ENCODE measurements at regions not wholly inside any gene's neighbourhood (a gene's known extent, or its start where the extent isn't known, plus 50 kb on each side); places are given as distances from the start of the nearest gene placed in this dataset.

DNA sequence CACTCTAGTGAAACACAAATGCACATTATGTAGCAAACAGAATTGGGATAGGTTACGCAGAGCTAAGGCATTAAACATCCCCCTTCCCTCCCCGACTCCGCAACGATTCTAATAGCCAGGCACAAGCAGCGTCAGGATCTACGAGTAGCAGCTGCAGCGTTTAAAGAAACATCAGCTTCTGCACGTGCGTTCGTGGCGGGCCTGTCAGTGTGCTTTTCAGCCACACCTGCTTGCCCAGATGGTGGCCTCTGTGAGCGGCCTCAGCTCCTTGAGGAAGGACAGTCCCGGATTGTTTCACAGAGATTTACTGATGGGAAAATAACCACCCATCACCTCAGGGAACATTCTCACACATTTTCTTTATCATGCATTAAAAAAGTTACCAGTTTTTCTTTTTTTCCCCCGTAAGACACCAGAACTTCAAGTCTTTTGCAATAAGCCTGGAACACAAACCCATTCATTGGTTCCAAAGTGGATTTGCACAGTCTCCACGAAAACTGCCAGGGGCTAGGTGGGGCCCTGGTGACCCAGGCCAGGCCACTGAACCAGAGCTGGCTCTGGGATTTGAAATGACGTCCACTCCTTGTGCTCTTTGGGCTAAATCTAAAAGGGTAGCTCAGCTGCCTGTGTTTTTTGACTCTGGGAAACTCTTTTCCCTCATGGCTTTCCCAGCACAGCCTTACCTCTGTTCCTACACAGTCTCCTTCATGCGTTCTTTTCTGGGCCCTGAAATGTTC, 325.5 kb downstream of the KCNRG start:
- DNase-seq = no peak
- Histone ChIP-seq H3K4me3 (ENCODE audit: insufficient read depth, low read depth, low read length, poor library complexity, severe bottlenecking) (no peak overlapping the region), H3K36me3 (ENCODE audit: control insufficient read depth, insufficient read depth, low read length) (no peaks in the 10 kb centered on the region), H3K27me3 (replicated peaks; ENCODE audit: control insufficient read depth, insufficient read depth, low read length, poor library complexity, severe bottlenecking) (no peaks in the 10 kb centered on the region), H3K27ac (ENCODE audit: insufficient read depth, low read length, poor library complexity, severe bottlenecking) (no peak overlapping the region), H3K4me1 (ENCODE audit: control insufficient read depth, insufficient read depth, low read length, poor library complexity, severe bottlenecking) (no peaks in the 10 kb centered on the region), H3K9me3 (ENCODE audit: control insufficient read depth, low read length) (no peaks in the 10 kb centered on the region)

DNA sequence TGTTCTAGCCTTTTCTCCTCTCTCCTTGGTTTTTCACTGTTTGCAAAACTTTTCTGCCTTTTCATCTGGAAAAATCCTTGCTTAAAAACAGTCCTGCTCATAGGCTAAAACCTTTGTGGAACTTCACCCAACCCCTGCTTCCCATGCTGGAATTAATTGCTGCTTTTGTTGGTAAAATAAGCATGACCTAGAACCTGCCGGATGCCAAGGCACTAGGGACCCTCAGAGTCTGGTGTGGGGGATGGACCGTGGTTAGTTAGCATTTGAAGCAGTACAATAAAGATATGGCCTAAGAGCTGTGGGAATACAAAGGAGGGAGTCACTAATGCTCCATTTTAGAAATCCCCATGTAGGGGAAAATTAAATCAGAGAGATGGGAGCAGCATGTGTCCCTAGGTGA, 326.3 kb downstream of the KCNRG start:
- H3K36me3 ChIP-seq (ENCODE audit: control insufficient read depth, insufficient read depth, low read length) = no peaks in the 10 kb centered on the region
- H3K27me3 ChIP-seq (replicated peaks; ENCODE audit: control insufficient read depth, insufficient read depth, low read length, poor library complexity, severe bottlenecking) = no peaks in the 10 kb centered on the region

DNA sequence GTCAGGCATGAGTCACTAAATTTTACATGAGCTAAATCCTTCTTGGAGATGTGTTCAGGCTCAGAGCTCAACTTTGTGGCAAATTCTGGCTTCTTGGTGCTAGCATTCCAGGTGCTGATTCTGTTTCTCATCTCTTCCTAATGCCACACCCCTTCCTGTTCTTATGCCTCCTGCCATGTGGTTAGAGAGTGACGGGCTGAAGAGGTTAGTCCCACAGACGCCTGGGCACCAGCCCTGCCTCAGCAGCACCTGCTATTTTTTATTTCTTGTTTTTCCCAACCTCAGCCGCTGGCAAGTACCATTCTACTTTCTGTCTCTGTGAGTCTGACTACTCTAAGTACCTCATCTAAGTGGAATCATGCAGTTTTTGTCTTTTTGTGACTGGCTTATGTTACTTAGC, 329.5 kb downstream of the KCNRG start:
- H3K9me3 ChIP-seq (ENCODE audit: control insufficient read depth, low read length) = no peaks in the 10 kb centered on the region
- no peaks in the 10 kb centered on the region for H3K36me3 ChIP-seq (ENCODE audit: control insufficient read depth, insufficient read depth, low read length)
- no peaks in the 10 kb centered on the region for H3K27me3 ChIP-seq (replicated peaks; ENCODE audit: control insufficient read depth, insufficient read depth, low read length, poor library complexity, severe bottlenecking)
- H3K4me1 ChIP-seq (ENCODE audit: control insufficient read depth, insufficient read depth, low read length, poor library complexity, severe bottlenecking) = no peaks in the 10 kb centered on the region
- H3K4me3 ChIP-seq (ENCODE audit: insufficient read depth, low read depth, low read length, poor library complexity, severe bottlenecking) = no peak overlapping the region
- DNase-seq = no peak
- no peak overlapping the region for H3K27ac ChIP-seq (ENCODE audit: insufficient read depth, low read length, poor library complexity, severe bottlenecking)

More for the DNA sequence above, 326.3 kb downstream of the KCNRG start:
- Histone ChIP-seq H3K27ac (ENCODE audit: insufficient read depth, low read length, poor library complexity, severe bottlenecking) (no peak overlapping the region), H3K9me3 (ENCODE audit: control insufficient read depth, low read length) (no peaks in the 10 kb centered on the region), H3K4me1 (ENCODE audit: control insufficient read depth, insufficient read depth, low read length, poor library complexity, severe bottlenecking) (no peaks in the 10 kb centered on the region), H3K4me3 (ENCODE audit: insufficient read depth, low read depth, low read length, poor library complexity, severe bottlenecking) (no peak overlapping the region)
- DNase-seq = no peak

DNA sequence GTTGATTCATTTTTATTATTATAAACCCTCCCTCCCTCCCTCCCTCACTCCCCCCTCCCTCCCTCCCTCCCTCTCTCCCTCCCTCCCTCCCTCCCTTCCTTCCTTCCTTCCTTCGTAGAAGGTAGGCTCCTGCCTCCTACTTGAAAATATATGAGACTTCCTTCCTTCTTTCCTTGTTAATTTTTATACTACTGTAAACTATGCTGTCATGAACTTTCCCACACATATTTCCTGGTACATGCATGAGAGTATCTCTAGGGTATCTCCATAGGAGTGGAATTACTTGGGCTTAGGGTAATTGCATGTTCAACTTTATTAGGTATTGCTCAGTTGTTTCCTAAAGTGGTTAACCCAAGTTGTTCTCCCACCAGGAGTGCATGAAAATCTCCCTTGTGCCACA, 330.6 kb downstream of the KCNRG start:
- Histone ChIP-seq H3K4me1 (ENCODE audit: control insufficient read depth, insufficient read depth, low read length, poor library complexity, severe bottlenecking) (no peaks in the 10 kb centered on the region), H3K4me3 (ENCODE audit: insufficient read depth, low read depth, low read length, poor library complexity, severe bottlenecking) (no peak overlapping the region), H3K36me3 (ENCODE audit: control insufficient read depth, insufficient read depth, low read length) (no peaks in the 10 kb centered on the region), H3K27ac (ENCODE audit: insufficient read depth, low read length, poor library complexity, severe bottlenecking) (no peak overlapping the region), H3K27me3 (replicated peaks; ENCODE audit: control insufficient read depth, insufficient read depth, low read length, poor library complexity, severe bottlenecking) (no peaks in the 10 kb centered on the region), H3K9me3 (ENCODE audit: control insufficient read depth, low read length) (no peaks in the 10 kb centered on the region)
- DNase-seq = no peak

DNA sequence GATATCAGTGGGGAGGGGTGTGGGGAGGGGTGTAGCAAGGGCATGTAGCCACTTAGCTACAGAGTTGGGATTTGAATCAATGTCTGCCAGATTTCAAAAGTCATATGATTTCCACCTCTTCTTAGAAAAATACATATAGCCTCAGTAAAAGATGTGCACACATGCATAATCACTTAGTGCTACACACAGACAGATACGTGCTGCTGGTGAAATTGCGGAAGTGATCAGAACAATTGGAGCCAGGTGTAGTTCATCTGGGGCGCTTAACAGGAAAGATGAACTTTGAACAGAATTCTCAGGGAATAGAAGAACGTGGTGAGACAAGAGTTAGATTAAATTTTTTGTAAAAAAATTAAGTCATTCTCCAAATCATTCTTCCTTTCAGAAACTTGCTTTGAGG, 333.1 kb downstream of the KCNRG start:
- Histone ChIP-seq H3K36me3 (ENCODE audit: control insufficient read depth, insufficient read depth, low read length) (no peaks in the 10 kb centered on the region), H3K4me1 (ENCODE audit: control insufficient read depth, insufficient read depth, low read length, poor library complexity, severe bottlenecking) (no peaks in the 10 kb centered on the region), H3K27me3 (replicated peaks; ENCODE audit: control insufficient read depth, insufficient read depth, low read length, poor library complexity, severe bottlenecking) (no peaks in the 10 kb centered on the region), H3K4me3 (ENCODE audit: insufficient read depth, low read depth, low read length, poor library complexity, severe bottlenecking) (no peak overlapping the region), H3K27ac (ENCODE audit: insufficient read depth, low read length, poor library complexity, severe bottlenecking) (no peak overlapping the region), H3K9me3 (ENCODE audit: control insufficient read depth, low read length) (no peaks in the 10 kb centered on the region)
- DNase-seq = no peak

DNA sequence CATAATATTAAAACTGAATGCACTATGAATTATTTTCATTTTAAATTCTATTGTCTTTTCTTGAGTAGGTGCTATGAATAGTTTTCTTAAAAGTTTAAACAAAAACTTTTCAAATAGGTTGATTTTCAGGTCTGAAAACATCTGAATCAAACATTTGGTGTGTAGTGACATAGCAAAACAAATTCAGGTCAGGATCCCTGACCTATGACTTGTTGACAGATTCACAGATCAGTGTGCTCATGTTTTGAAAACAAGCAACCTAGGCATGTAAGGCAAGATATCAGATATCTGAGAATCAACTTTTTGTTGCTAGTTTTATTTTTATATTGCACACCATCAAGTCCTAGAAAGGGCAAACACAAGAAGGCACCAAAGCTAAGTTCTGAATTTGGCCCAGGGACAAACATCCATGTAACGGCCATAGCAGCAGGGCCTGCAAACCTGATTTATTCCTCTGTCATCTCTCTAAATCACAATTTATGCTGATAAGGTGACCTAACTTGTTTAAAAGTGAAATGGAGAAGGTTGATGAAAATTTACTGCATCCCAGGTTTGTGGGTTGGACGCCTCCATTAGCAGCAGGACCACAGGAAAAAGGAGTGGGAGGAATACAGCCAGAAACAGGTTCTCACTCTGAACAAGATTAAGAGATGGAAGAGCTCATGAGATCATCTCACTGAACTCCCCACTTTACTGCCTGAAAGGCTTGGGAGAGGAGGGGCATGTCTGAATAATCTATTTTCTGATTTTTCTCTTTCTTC, 337.7 kb downstream of the KCNRG start:
- H3K4me1 ChIP-seq (ENCODE audit: control insufficient read depth, insufficient read depth, low read length, poor library complexity, severe bottlenecking) = peaks cover 3% of the 10 kb centered on the region
- H3K36me3 ChIP-seq (ENCODE audit: control insufficient read depth, insufficient read depth, low read length) = no peaks in the 10 kb centered on the region
- DNase-seq = no peak
- H3K9me3 ChIP-seq (ENCODE audit: control insufficient read depth, low read length) = no peaks in the 10 kb centered on the region
- H3K27ac ChIP-seq (ENCODE audit: insufficient read depth, low read length, poor library complexity, severe bottlenecking) = no peak overlapping the region
- no peak overlapping the region for H3K4me3 ChIP-seq (ENCODE audit: insufficient read depth, low read depth, low read length, poor library complexity, severe bottlenecking)
- no peaks in the 10 kb centered on the region for H3K27me3 ChIP-seq (replicated peaks; ENCODE audit: control insufficient read depth, insufficient read depth, low read length, poor library complexity, severe bottlenecking)

DNA sequence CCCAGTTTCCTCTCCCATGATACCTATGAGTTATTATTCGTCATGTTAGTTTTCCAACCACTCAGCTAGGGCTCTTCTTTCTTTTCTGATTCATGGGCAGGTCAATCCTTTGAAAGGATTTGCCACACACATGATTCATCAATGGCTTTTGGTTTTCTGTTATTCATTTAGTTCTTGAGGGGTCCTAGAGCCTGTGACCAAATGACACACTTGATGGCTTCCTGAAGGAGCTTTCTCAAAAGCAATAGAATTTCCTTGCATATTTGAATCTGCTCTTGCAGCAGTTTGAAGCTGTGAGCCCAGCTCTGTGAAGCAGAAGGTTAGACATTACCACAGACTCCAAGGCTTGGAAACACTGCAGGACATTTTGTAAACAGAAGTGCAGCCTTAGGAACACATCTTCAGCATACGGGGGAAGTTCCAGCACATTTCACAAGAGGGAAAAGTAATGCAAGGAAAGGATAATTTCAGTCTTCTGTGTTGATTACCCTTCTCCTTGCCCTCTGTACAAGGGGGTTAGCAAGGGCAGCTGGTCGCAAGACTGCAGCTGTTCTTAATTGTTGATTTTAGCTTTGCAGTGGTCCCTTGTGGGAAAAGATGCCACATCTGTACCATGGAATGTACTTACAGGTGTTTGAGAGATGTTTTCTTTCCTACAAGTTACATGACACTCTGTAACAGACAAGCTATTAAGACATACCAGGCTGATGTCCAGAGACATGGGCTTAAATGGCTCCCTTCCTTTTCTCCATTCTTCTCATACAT, 338.6 kb downstream of the KCNRG start:
- no peak for DNase-seq

DNA sequence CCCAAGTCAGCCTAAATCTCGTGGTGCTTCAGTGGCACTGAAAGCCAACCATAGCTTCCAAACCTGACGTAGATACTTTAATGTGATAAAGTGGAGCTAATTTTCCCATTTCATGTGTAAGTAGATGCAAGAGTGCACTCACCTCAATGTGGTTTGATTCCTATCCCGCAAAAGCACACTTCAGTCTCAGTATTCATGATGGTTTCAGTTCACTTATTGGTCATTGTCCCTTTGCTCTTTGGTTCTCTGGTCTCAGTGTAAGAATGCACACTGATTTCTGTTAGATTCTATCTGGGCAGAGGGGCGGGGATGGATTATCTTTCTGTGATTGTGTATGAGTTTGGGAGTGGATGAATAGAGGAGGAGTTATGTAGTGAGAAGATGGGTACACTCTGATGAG, 340.6 kb downstream of the KCNRG start:
- no peak for DNase-seq
- H3K4me1 ChIP-seq (ENCODE audit: control insufficient read depth, insufficient read depth, low read length, poor library complexity, severe bottlenecking) = peaks cover 3% of the 10 kb centered on the region
- H3K27me3 ChIP-seq (replicated peaks; ENCODE audit: control insufficient read depth, insufficient read depth, low read length, poor library complexity, severe bottlenecking) = no peaks in the 10 kb centered on the region
- no peaks in the 10 kb centered on the region for H3K9me3 ChIP-seq (ENCODE audit: control insufficient read depth, low read length)
- peak overlapping the region; percentile 26 for H3K4me3 ChIP-seq (ENCODE audit: insufficient read depth, low read depth, low read length, poor library complexity, severe bottlenecking)
- no peak overlapping the region for H3K27ac ChIP-seq (ENCODE audit: insufficient read depth, low read length, poor library complexity, severe bottlenecking)
- no peaks in the 10 kb centered on the region for H3K36me3 ChIP-seq (ENCODE audit: control insufficient read depth, insufficient read depth, low read length)

More for the DNA sequence above, 338.6 kb downstream of the KCNRG start:
- H3K4me3 ChIP-seq (ENCODE audit: insufficient read depth, low read depth, low read length, poor library complexity, severe bottlenecking) = no peak overlapping the region
- no peaks in the 10 kb centered on the region for H3K36me3 ChIP-seq (ENCODE audit: control insufficient read depth, insufficient read depth, low read length)
- no peak overlapping the region for H3K27ac ChIP-seq (ENCODE audit: insufficient read depth, low read length, poor library complexity, severe bottlenecking)
- H3K9me3 ChIP-seq (ENCODE audit: control insufficient read depth, low read length) = no peaks in the 10 kb centered on the region
- no peaks in the 10 kb centered on the region for H3K27me3 ChIP-seq (replicated peaks; ENCODE audit: control insufficient read depth, insufficient read depth, low read length, poor library complexity, severe bottlenecking)
- H3K4me1 ChIP-seq (ENCODE audit: control insufficient read depth, insufficient read depth, low read length, poor library complexity, severe bottlenecking) = peaks cover 3% of the 10 kb centered on the region

DNA sequence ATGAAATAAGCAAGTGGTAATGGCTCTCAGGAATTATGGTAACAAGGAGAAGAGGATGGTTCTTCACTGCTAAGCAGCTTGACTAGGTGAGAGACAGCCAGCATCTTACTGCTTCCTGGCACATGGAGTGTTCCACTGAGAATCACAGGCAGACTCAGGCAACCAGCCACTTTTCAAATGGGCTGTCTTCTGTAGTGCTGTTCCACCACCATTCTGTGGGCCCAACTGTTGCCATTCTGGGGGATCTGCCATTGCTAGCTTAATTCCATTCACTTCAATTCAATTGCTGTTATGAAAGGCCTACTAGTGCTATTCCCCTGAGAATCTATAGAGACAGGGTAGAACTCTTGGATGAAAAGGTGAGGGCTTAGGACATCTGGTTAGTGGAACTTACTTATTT, 341.9 kb downstream of the KCNRG start:
- Histone ChIP-seq H3K9me3 (ENCODE audit: control insufficient read depth, low read length) (no peaks in the 10 kb centered on the region), H3K36me3 (ENCODE audit: control insufficient read depth, insufficient read depth, low read length) (no peaks in the 10 kb centered on the region), H3K4me3 (ENCODE audit: insufficient read depth, low read depth, low read length, poor library complexity, severe bottlenecking) (no peak overlapping the region), H3K27me3 (replicated peaks; ENCODE audit: control insufficient read depth, insufficient read depth, low read length, poor library complexity, severe bottlenecking) (no peaks in the 10 kb centered on the region), H3K27ac (ENCODE audit: insufficient read depth, low read length, poor library complexity, severe bottlenecking) (no peak overlapping the region), H3K4me1 (ENCODE audit: control insufficient read depth, insufficient read depth, low read length, poor library complexity, severe bottlenecking) (peaks cover 3% of the 10 kb centered on the region)
- DNase-seq = no peak

Measured in effector memory CD4-positive, alpha-beta T cell (primary cell).